Suprapubic skin (tissue), 4 donors: ENCODE measurements at regions not wholly inside any gene's neighbourhood (a gene's known extent, or its start where the extent isn't known, plus 50 kb on each side); places are given as distances from the start of the nearest gene placed in this dataset.

Source experiments
- DNase-seq, 2 donors: peaks; one replicate each; pipeline ENCODE4 v3.0.0-alpha.2; 2019; ENCODE audit warnings: low spot score in 2 of 2
- H3K27ac ChIP-seq: fragments of 200-600 bp; sonication (generic); one replicate; pipeline ENCODE4 v1.5.1; 2019
- H3K27me3 ChIP-seq: fragments of 200-600 bp; sonication (generic); one replicate; pipeline ENCODE4 v1.5.1; 2019
- H3K36me3 ChIP-seq: fragments of 200-600 bp; sonication (generic); one replicate; pipeline ENCODE4 v1.5.1; 2019
- H3K4me1 ChIP-seq: fragments of 200-600 bp; sonication (generic); one replicate; pipeline ENCODE4 v1.5.1; 2019
- H3K4me3 ChIP-seq: fragments of 200-600 bp; sonication (generic); one replicate; pipeline ENCODE4 v1.5.1; 2019; ENCODE audit warnings: mild to moderate bottlenecking
- H3K9me3 ChIP-seq: fragments of 200-600 bp; sonication (generic); one replicate; pipeline ENCODE4 v1.5.1; 2019
- CTCF ChIP-seq, 2 donors: fragments of 200-600 bp in 1 of 2; fragments of 450-650 bp in 1 of 2; sonication (generic) in 1 of 2; IDR thresholded peaks; one replicate each; pipeline ENCODE4 v1.5.1; 2016 to 2019; ENCODE audit warnings: antibody characterized with exemption in 2 of 2, mild to moderate bottlenecking in 1 of 2, moderate library complexity in 1 of 2
- EP300 ChIP-seq: sonication (generic); formaldehyde crosslinking; IDR thresholded peaks from one replicate; pipeline ENCODE4 v1.6.1; 2017; ENCODE audit warnings: antibody characterized with exemption
- POLR2A ChIP-seq, 2 donors: fragments of 450-650 bp; IDR thresholded peaks; one replicate each; pipeline ENCODE4 v1.6.1; 2017; ENCODE audit warnings: antibody characterized with exemption in 2 of 2, mild to moderate bottlenecking in 2 of 2, moderate library complexity in 2 of 2
- POLR2AphosphoS5 ChIP-seq, 3 donors: sonication (generic); formaldehyde crosslinking; IDR thresholded peaks; one replicate each; pipeline ENCODE4 v1.6.1; 2017; ENCODE audit warnings: antibody characterized with exemption in 3 of 3
- WGBS: methylation state at CpG from one replicate; pipeline ENCODE4 v1.1.5; 2018; 5-methylcytosine and 5-hydroxymethylcytosine counted together

DNA sequence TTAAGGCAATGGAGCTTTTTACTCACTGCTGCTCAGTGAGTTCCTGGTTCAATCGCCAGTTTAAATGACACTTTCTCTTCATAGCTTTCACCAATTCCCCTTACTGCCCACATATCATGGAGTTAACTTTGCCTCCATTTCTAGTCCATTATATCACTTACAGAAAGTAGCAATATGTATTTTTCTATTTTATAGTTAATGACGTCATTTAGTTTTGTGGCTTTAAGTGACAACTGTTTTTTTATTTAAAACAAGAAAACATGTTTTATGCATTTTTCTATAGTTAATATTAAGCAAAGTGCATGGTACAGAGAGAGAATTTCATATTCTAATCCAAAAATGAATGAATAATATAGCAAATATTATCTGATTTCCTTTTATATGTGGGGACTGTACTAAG is 363.3 kb downstream of the CDC14C start:
- H3K27ac ChIP-seq = no peak overlapping the region
- 91% methylated on average over 2 of the region's 2 CpGs for WGBS
- H3K9me3 ChIP-seq = no peaks in the 10 kb centered on the region
- DNase-seq = no peak
- H3K27me3 ChIP-seq = no peaks in the 10 kb centered on the region
- H3K4me1 ChIP-seq = no peaks in the 10 kb centered on the region
- H3K4me3 ChIP-seq = no peak overlapping the region
- TF ChIP-seq POLR2A (IDR thresholded peaks at IDR 0.05) (no peak), POLR2AphosphoS5 (IDR thresholded peaks at IDR 0.05) (no peak), CTCF (IDR thresholded peaks at IDR 0.05) (no peak), EP300 (no peak)
- H3K36me3 ChIP-seq = no peaks in the 10 kb centered on the region

GRCh38 chr7:49294611-49295010 is 370.3 kb downstream of the CDC14C start:
- TF ChIP-seq CTCF (IDR thresholded peaks at IDR 0.05) (no peak), POLR2AphosphoS5 (IDR thresholded peaks at IDR 0.05) (no peak), POLR2A (IDR thresholded peaks at IDR 0.05) (no peak), EP300 (no peak)
- 68% methylated on average over 4 of the region's 4 CpGs for WGBS
- H3K27ac ChIP-seq = no peak overlapping the region

DNA sequence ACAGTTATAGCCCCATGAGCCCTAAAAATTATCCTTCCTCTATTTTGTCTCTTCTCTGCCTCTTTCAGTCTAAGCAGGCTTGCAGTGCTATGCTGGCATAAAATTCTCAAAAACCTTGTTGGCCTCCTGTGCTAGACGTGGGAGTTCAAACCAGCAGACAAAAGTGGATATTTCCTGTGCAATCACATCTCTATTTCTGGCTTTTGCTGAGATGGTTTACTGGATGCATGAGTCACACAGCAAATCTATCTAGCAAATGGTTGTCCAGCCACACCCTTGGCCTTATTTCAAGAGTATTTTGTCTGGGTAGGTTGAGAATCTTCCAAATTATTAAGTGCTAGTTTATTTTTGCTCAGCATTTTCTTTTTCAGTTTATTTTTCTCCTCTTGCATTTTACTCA is 370.8 kb downstream of the CDC14C start:
- TF ChIP-seq POLR2AphosphoS5 (IDR thresholded peaks at IDR 0.05) = no peak
- H3K27me3 ChIP-seq = no peaks in the 10 kb centered on the region
- no peaks in the 10 kb centered on the region for H3K36me3 ChIP-seq
- H3K4me3 ChIP-seq = no peak overlapping the region
- 9% methylated on average over 1 of the region's 1 CpG for WGBS
- H3K27ac ChIP-seq = no peak overlapping the region
- H3K9me3 ChIP-seq = no peaks in the 10 kb centered on the region
- no peak for DNase-seq
- no peaks in the 10 kb centered on the region for H3K4me1 ChIP-seq

More at GRCh38 chr7:49294611-49295010, 370.3 kb downstream of the CDC14C start:
- no peaks in the 10 kb centered on the region for H3K27me3 ChIP-seq
- H3K36me3 ChIP-seq = no peaks in the 10 kb centered on the region
- DNase-seq = no peak
- H3K4me3 ChIP-seq = no peak overlapping the region
- no peaks in the 10 kb centered on the region for H3K4me1 ChIP-seq
- H3K9me3 ChIP-seq = no peaks in the 10 kb centered on the region

- 52% methylated on average over 1 of the region's 1 CpG for WGBS
- H3K36me3 ChIP-seq = no peaks in the 10 kb centered on the region
- H3K4me1 ChIP-seq = no peaks in the 10 kb centered on the region
- no peak for DNase-seq
- TF ChIP-seq POLR2AphosphoS5 (IDR thresholded peaks at IDR 0.05) (no peak), CTCF (IDR thresholded peaks at IDR 0.05) (no peak), POLR2A (IDR thresholded peaks at IDR 0.05) (no peak), EP300 (no peak)
- no peak overlapping the region for H3K4me3 ChIP-seq
- H3K9me3 ChIP-seq = no peaks in the 10 kb centered on the region
- H3K27me3 ChIP-seq = no peaks in the 10 kb centered on the region
- H3K27ac ChIP-seq = no peak overlapping the region
Measured at GRCh38 chr7:49297958-49298357, 373.6 kb downstream of the CDC14C start.

- H3K27me3 ChIP-seq = no peaks in the 10 kb centered on the region
- no peaks in the 10 kb centered on the region for H3K36me3 ChIP-seq
- no peaks in the 10 kb centered on the region for H3K4me1 ChIP-seq
- H3K27ac ChIP-seq = no peak overlapping the region
- H3K9me3 ChIP-seq = no peaks in the 10 kb centered on the region
- TF ChIP-seq POLR2A (IDR thresholded peaks at IDR 0.05) (no peak), CTCF (IDR thresholded peaks at IDR 0.05) (no peak), POLR2AphosphoS5 (IDR thresholded peaks at IDR 0.05) (no peak), EP300 (no peak)
- H3K4me3 ChIP-seq = no peak overlapping the region
- DNase-seq = no peak
- WGBS = 75% methylated on average over 2 of the region's 2 CpGs
Measured at GRCh38 chr7:49308787-49309186, 384.4 kb downstream of the CDC14C start.

GRCh38 chr7:49320083-49320482 is 395.7 kb downstream of the CDC14C start:
- H3K4me3 ChIP-seq = no peak overlapping the region
- no peaks in the 10 kb centered on the region for H3K9me3 ChIP-seq
- WGBS = 78% methylated on average over 4 of the region's 4 CpGs
- TF ChIP-seq CTCF (IDR thresholded peaks at IDR 0.05) (no peak), POLR2A (IDR thresholded peaks at IDR 0.05) (no peak), POLR2AphosphoS5 (IDR thresholded peaks at IDR 0.05) (no peak), EP300 (no peak)
- DNase-seq = no peak
- H3K27ac ChIP-seq = no peak overlapping the region
- H3K36me3 ChIP-seq = no peaks in the 10 kb centered on the region
- no peaks in the 10 kb centered on the region for H3K4me1 ChIP-seq
- H3K27me3 ChIP-seq = no peaks in the 10 kb centered on the region
